ENCODE measurements at regions not wholly inside any gene's neighbourhood (a gene's known extent, or its start where the extent isn't known, plus 50 kb on each side); places are given as distances from the start of the nearest gene placed in this dataset.
A peak's percentile ranks its signal among the peaks of the same experiment; 100 is the strongest.
"Not testable (repeated sequence)": the region's sequence is repeated elsewhere in the genome, so short reads cannot be mapped to it uniquely, and the experiment has no call there.

- H3K4me1 ChIP-seq: peaks cover 0 to 8% (median 5%) of the 10 kb centered on the region in 4 donors
- no peak overlapping the region for H3K4me3 ChIP-seq
- H3K36me3 ChIP-seq: no peaks in the 10 kb centered on the region
- H3K27ac ChIP-seq: peak overlapping the region in 4 of 5 donors; percentile 18 to 36 (median 24)
- intact Hi-C loops (cut with DNase I; ENCODE audit: low total_unique reads): no loop called here
- WGBS, 5 donors: 20 to 43% (median 35%) methylated on average over 8 of the region's 8 CpGs
- TF ChIP-seq CTCF (IDR thresholded peaks at IDR 0.05) (no peak), POLR2AphosphoS5 (IDR thresholded peaks at IDR 0.05) (peak in 1 of 3 donors; percentile 29)
- peak; percentile 39 to 85 for DNase-seq
- H3K27me3 ChIP-seq: no peaks in the 10 kb centered on the region
- no peaks in the 10 kb centered on the region for H3K9me3 ChIP-seq
These were observed 127.9 kb upstream of the CDH11 start for GRCh38 chr16:65249768-65250167.

- no peak for DNase-seq
- no peaks in the 10 kb centered on the region for H3K36me3 ChIP-seq
- H3K4me3 ChIP-seq: no peak overlapping the region
- intact Hi-C loops (cut with DNase I; ENCODE audit: low total_unique reads): no loop called here
- H3K4me1 ChIP-seq: peaks cover 0 to 7% (median under 1%) of the 10 kb centered on the region in 4 donors
- WGBS, 5 donors: 43 to 59% (median 53%) methylated on average over 2 of the region's 2 CpGs
- H3K9me3 ChIP-seq: peaks cover 0 to 5% (median 0%) of the 10 kb centered on the region in 4 donors
- no peak for TF ChIP-seq POLR2AphosphoS5 (IDR thresholded peaks at IDR 0.05)
- no peak overlapping the region for H3K27ac ChIP-seq
- no peaks in the 10 kb centered on the region for H3K27me3 ChIP-seq
These were observed 122.9 kb upstream of the CDH11 start for GRCh38 chr16:65244787-65245186.

- Histone ChIP-seq H3K4me3 (no peak overlapping the region), H3K27me3 (no peaks in the 10 kb centered on the region), H3K9me3 (no peaks in the 10 kb centered on the region), H3K4me1 (peaks cover 0 to 4% (median 0%) of the 10 kb centered on the region in 4 donors), H3K27ac (no peak overlapping the region), H3K36me3 (no peaks in the 10 kb centered on the region)
- intact Hi-C loops (cut with DNase I; ENCODE audit: low total_unique reads): no loop called here
- TF ChIP-seq POLR2A (IDR thresholded peaks at IDR 0.05): no peak
- no peak for TF ChIP-seq CTCF (IDR thresholded peaks at IDR 0.05)
- no peak for TF ChIP-seq POLR2AphosphoS5 (IDR thresholded peaks at IDR 0.05)
- TF ChIP-seq EP300 (IDR thresholded peaks at IDR 0.05): no peak
- DNase-seq: no peak
- 78 to 82% (median 79%) methylated on average over 9 of the region's 9 CpGs for WGBS, 5 donors
These were observed 113.7 kb upstream of the CDH11 start for GRCh38 chr16:65235339-65236177.

- H3K4me1 ChIP-seq; H3K27me3 ChIP-seq; H3K27ac ChIP-seq; H3K9me3 ChIP-seq; H3K36me3 ChIP-seq; H3K4me3 ChIP-seq; DNase-seq; intact Hi-C loops (cut with DNase I; ENCODE audit: low total_unique reads): not testable (repeated sequence)
- WGBS, 5 donors: 84 to 91% (median 87%) methylated on average over 14 to 16 of the region's 16 CpGs
These were observed 113.0 kb upstream of the CDH11 start for GRCh38 chr16:65234721-65235320.

GRCh38 chr16:65229191-65229662 lies 107.4 kb upstream of the CDH11 start:
- Histone ChIP-seq H3K36me3 (no peaks in the 10 kb centered on the region), H3K27me3 (no peaks in the 10 kb centered on the region), H3K4me1 (no peaks in the 10 kb centered on the region), H3K27ac (no peak overlapping the region), H3K9me3 (no peaks in the 10 kb centered on the region), H3K4me3 (no peak overlapping the region)
- intact Hi-C loops (cut with DNase I; ENCODE audit: low total_unique reads): no loop called here
- TF ChIP-seq EP300 (IDR thresholded peaks at IDR 0.05): no peak
- TF ChIP-seq POLR2AphosphoS5 (IDR thresholded peaks at IDR 0.05): no peak
- TF ChIP-seq CTCF (IDR thresholded peaks at IDR 0.05): no peak
- TF ChIP-seq POLR2A (IDR thresholded peaks at IDR 0.05): no peak
- DNase-seq: no peak
- 83 to 97% (median 88%) methylated on average over 3 of the region's 3 CpGs for WGBS, 5 donors
